Esophagus squamous epithelium (tissue), 4 donors: ENCODE measurements at regions not wholly inside any gene's neighbourhood (a gene's known extent, or its start where the extent isn't known, plus 50 kb on each side); places are given as distances from the start of the nearest gene placed in this dataset.

Experiments used
- CTCF ChIP-seq, 6 experiments: fragments of 450-650 bp in 4 of 6; fragments of 200-600 bp in 2 of 6; sonication (generic) in 2 of 6; IDR thresholded peaks; one replicate each; pipeline ENCODE4 v1.5.1; 2016 to 2019; ENCODE audit warnings: antibody characterized with exemption in 6 of 6, mild to moderate bottlenecking in 4 of 6, moderate library complexity in 4 of 6
- POLR2A ChIP-seq, 4 donors: fragments of 450-650 bp; IDR thresholded peaks; one replicate each; pipeline ENCODE4 v1.6.1; 2017; ENCODE audit warnings: antibody characterized with exemption in 4 of 4, mild to moderate bottlenecking in 4 of 4, moderate library complexity in 3 of 4

- TF ChIP-seq CTCF (IDR thresholded peaks at IDR 0.05) = no peak
- no peak for TF ChIP-seq POLR2A (IDR thresholded peaks at IDR 0.05)
Observed at GRCh38 chr20:22810030-22810429, 225.1 kb upstream of the SSTR4 start.
